Activated CD8-positive, alpha-beta T cell treated with anti-CD3 and anti-CD28 coated beads for 36 hours (primary cell): ENCODE measurements at regions not wholly inside any gene's neighbourhood (a gene's known extent, or its start where the extent isn't known, plus 50 kb on each side); places are given as distances from the start of the nearest gene placed in this dataset.
"Not testable (repeated sequence)": the region's sequence is repeated elsewhere in the genome, so short reads cannot be mapped to it uniquely, and the experiment has no call there.

Source experiments
- ATAC-seq: fragments of 200-7000 bp; cut with Tn5 transposase; one replicate; pipeline ENCODE4 v1.10.0; 2021; ENCODE audit warnings: mild to moderate bottlenecking, moderate library complexity
- CTCF ChIA-PET: fragments of 350-600 bp; sonication (Branson Sonifier 250); formaldehyde crosslinking; loops from one replicate; lab custom pipeline; 2021; ENCODE audit warnings: antibody characterized with exemption; lab: Charles Lee
- POLR2A ChIA-PET: fragments of 350-600 bp; sonication (Branson Sonifier 250); formaldehyde crosslinking; loops from one replicate; lab custom pipeline; 2021; ENCODE audit warnings: antibody characterized with exemption; lab: Charles Lee
- DNase-seq: peaks from one replicate; pipeline ENCODE4 v3.0.0-alpha.2; 2020
- H3K27ac Mint-ChIP-seq: one replicate; pipeline ENCODE4 v1.8.0; 2021; ENCODE audit warnings: mild to moderate bottlenecking, mixed read lengths
- H3K27me3 Mint-ChIP-seq: one replicate; pipeline ENCODE4 v1.8.0; 2021; ENCODE audit warnings: mixed read lengths
- H3K36me3 Mint-ChIP-seq: one replicate; pipeline ENCODE4 v1.8.0; 2021; ENCODE audit warnings: low read depth, mixed read lengths
- H3K4me1 Mint-ChIP-seq: one replicate; pipeline ENCODE4 v1.8.0; 2021; ENCODE audit warnings: low read depth, mixed read lengths
- H3K4me3 Mint-ChIP-seq: one replicate; pipeline ENCODE4 v1.8.0; 2021; ENCODE audit warnings: mild to moderate bottlenecking, moderate library complexity, mixed read lengths
- H3K9me3 Mint-ChIP-seq: one replicate; pipeline ENCODE4 v1.8.0; 2021; ENCODE audit warnings: mixed read lengths
- CTCF ChIP-seq: fragments of 200-600 bp; IDR thresholded peaks from one replicate; pipeline ENCODE4 v1.8.0; 2022; ENCODE audit warnings: antibody characterized with exemption, mild to moderate bottlenecking
- intact Hi-C: fragments of 100-400 bp; cut with micrococcal nuclease; formaldehyde crosslinking; loops from one replicate; pipeline ENCODE4 v1.10.0; 2022

GRCh38 chr7:51543801-51544553 is 227.4 kb upstream of the COBL start:
- intact Hi-C loops: no loop called here
- CTCF ChIA-PET: no interaction called here
- H3K4me3 Mint-ChIP-seq: no peak overlapping the region
- POLR2A ChIA-PET: no interaction called here
- ATAC-seq (no peak), DNase-seq (no peak)
- no peak overlapping the region for H3K27ac Mint-ChIP-seq
- H3K9me3 Mint-ChIP-seq: peaks cover 4% of the 10 kb centered on the region
- H3K4me1 Mint-ChIP-seq: no peaks in the 10 kb centered on the region
- H3K36me3 Mint-ChIP-seq: no peaks in the 10 kb centered on the region
- no peak for TF ChIP-seq CTCF
- no peaks in the 10 kb centered on the region for H3K27me3 Mint-ChIP-seq

GRCh38 chr7:51540906-51541305 is 224.3 kb upstream of the COBL start:
- CTCF ChIA-PET, H3K4me1 Mint-ChIP-seq, ATAC-seq, H3K27ac Mint-ChIP-seq, H3K36me3 Mint-ChIP-seq, H3K9me3 Mint-ChIP-seq, H3K4me3 Mint-ChIP-seq, intact Hi-C loops, H3K27me3 Mint-ChIP-seq, POLR2A ChIA-PET, DNase-seq: not testable (repeated sequence)

- H3K9me3 Mint-ChIP-seq: peaks cover 6% of the 10 kb centered on the region
- ATAC-seq (no peak), DNase-seq (no peak)
- intact Hi-C loops: no loop called here
- POLR2A ChIA-PET: no interaction called here
- TF ChIP-seq CTCF: no peak
- no peak overlapping the region for H3K4me3 Mint-ChIP-seq
- no peaks in the 10 kb centered on the region for H3K36me3 Mint-ChIP-seq
- no peaks in the 10 kb centered on the region for H3K4me1 Mint-ChIP-seq
- H3K27ac Mint-ChIP-seq: no peak overlapping the region
- CTCF ChIA-PET: no interaction called here
- no peaks in the 10 kb centered on the region for H3K27me3 Mint-ChIP-seq
These were observed 223.2 kb upstream of the COBL start for GRCh38 chr7:51539840-51540239.

GRCh38 chr7:51528172-51528571 is 211.6 kb upstream of the COBL start:
- ChIA-PET POLR2A (no interaction called here), CTCF (no interaction called here)
- Mint-ChIP-seq H3K27me3 (no peaks in the 10 kb centered on the region), H3K36me3 (no peaks in the 10 kb centered on the region), H3K27ac (no peak overlapping the region), H3K4me3 (no peak overlapping the region), H3K9me3 (no peaks in the 10 kb centered on the region), H3K4me1 (no peaks in the 10 kb centered on the region)
- DNase-seq: no peak
- ATAC-seq: no peak
- no peak for TF ChIP-seq CTCF
- intact Hi-C loops: no loop called here

- no peak for DNase-seq
- H3K9me3 Mint-ChIP-seq: no peaks in the 10 kb centered on the region
- no peak for TF ChIP-seq CTCF
- no peaks in the 10 kb centered on the region for H3K4me1 Mint-ChIP-seq
- no peak overlapping the region for H3K27ac Mint-ChIP-seq
- H3K27me3 Mint-ChIP-seq: no peaks in the 10 kb centered on the region
- H3K4me3 Mint-ChIP-seq: no peak overlapping the region
- ChIA-PET POLR2A (no interaction called here), CTCF (no interaction called here)
- H3K36me3 Mint-ChIP-seq: no peaks in the 10 kb centered on the region
- no peak for ATAC-seq
- intact Hi-C loops: no loop called here
These were observed 205.2 kb upstream of the COBL start for GRCh38 chr7:51521694-51522312.
